ENCODE measurements at regions not wholly inside any gene's neighbourhood (a gene's known extent, or its start where the extent isn't known, plus 50 kb on each side); places are given as distances from the start of the nearest gene placed in this dataset.

DNA sequence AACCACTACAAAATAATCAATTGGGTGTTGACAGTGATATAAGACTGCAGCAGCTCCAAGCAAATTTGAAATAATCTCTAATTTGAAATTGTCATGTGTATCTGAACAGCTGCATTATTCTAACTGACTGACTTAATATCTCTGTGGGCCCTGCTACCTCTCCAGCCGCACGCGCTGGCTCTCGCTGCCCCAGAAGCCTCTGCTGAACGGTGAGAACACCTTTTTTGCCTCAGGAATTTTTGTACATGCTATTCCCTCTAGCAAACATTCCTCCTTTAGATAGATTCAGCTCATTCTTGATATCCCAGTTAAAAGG, 155.9 kb upstream of the MDFIC start:
- no peak for TF ChIP-seq YY1 (IDR thresholded peaks at IDR 0.05; ENCODE audit: extremely low read depth, insufficient replicate concordance, low read depth, low read length)
- TF ChIP-seq POLR2A (IDR thresholded peaks at IDR 0.05; ENCODE audit: borderline replicate concordance, extremely low read depth, insufficient read depth, insufficient read length): no peak
- TF ChIP-seq, protein P1, sequence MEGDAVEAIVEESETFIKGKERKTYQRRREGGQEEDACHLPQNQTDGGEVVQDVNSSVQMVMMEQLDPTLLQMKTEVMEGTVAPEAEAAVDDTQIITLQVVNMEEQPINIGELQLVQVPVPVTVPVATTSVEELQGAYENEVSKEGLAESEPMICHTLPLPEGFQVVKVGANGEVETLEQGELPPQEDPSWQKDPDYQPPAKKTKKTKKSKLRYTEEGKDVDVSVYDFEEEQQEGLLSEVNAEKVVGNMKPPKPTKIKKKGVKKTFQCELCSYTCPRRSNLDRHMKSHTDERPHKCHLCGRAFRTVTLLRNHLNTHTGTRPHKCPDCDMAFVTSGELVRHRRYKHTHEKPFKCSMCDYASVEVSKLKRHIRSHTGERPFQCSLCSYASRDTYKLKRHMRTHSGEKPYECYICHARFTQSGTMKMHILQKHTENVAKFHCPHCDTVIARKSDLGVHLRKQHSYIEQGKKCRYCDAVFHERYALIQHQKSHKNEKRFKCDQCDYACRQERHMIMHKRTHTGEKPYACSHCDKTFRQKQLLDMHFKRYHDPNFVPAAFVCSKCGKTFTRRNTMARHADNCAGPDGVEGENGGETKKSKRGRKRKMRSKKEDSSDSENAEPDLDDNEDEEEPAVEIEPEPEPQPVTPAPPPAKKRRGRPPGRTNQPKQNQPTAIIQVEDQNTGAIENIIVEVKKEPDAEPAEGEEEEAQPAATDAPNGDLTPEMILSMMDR (IDR thresholded peaks at IDR 0.05 in 2 of 3, conservative IDR thresholded peaks at IDR 0.05 in 1 of 3; ENCODE audit: borderline replicate concordance in 1 of 3, insufficient read depth in 1 of 3, low read depth in 2 of 3, low read length in 2 of 3): no peak
- TF ChIP-seq CBX3 (IDR thresholded peaks at IDR 0.05; ENCODE audit: low read depth): no peak
- no peak for TF ChIP-seq EZH2 (IDR thresholded peaks at IDR 0.05)
- no peak for TF ChIP-seq POLR2AphosphoS5 (IDR thresholded peaks at IDR 0.05; ENCODE audit: low read depth, low read length)

All from HCT116 (cell line).